GM23338 (cell line): ENCODE measurements at regions not wholly inside any gene's neighbourhood (a gene's known extent, or its start where the extent isn't known, plus 50 kb on each side); places are given as distances from the start of the nearest gene placed in this dataset.

Source experiments
- ATAC-seq: fragments of 200-7000 bp; cut with Tn5 transposase; 3 replicates; pipeline ENCODE4 v1.9.1; 2020
- DNase-seq: peaks from one replicate; pipeline ENCODE4 v3.0.0-alpha.2; 2015; ENCODE audit warnings: low spot score
- H2AFZ ChIP-seq: fragments of 200-600 bp; sonication (generic); 2 replicates; pipeline ENCODE4 v1.8.0; 2016; ENCODE audit warnings: antibody characterized with exemption, mild to moderate bottlenecking, moderate library complexity
- H3F3A ChIP-seq: fragments of 200-600 bp; sonication (generic); replicated peaks from 2 replicates; pipeline ENCODE4 v1.8.0; 2017; ENCODE audit warnings: antibody characterized with exemption, mixed run types, low read depth
- H3K27ac ChIP-seq: fragments of 200-600 bp; sonication (generic); 2 replicates; pipeline ENCODE4 v1.6.1; 2016; ENCODE audit warnings: low read depth
- H3K27me3 ChIP-seq: fragments of 200-600 bp; sonication (generic); 2 replicates; pipeline ENCODE4 v1.8.0; 2016; ENCODE audit warnings: mild to moderate bottlenecking, mixed run types, moderate library complexity; ENCODE audit not compliant: insufficient read depth
- H3K36me3 ChIP-seq: fragments of 200-600 bp; sonication (generic); 2 replicates; pipeline ENCODE4 v1.8.0; 2016; ENCODE audit warnings: mild to moderate bottlenecking; ENCODE audit not compliant: insufficient read depth
- H3K4me1 ChIP-seq: fragments of 200-600 bp; sonication (generic); 2 replicates; pipeline ENCODE4 v1.8.0; 2016; ENCODE audit warnings: mild to moderate bottlenecking, moderate library complexity; ENCODE audit not compliant: insufficient read depth
- H3K4me2 ChIP-seq: fragments of 200-600 bp; sonication (generic); 2 replicates; pipeline ENCODE4 v1.7.1; 2017; ENCODE audit warnings: mixed run types
- H3K4me3 ChIP-seq: fragments of 200-600 bp; sonication (generic); 2 replicates; pipeline ENCODE4 v1.6.1; 2016; ENCODE audit warnings: mixed run types
- H3K79me2 ChIP-seq: fragments of 200-600 bp; sonication (generic); replicated peaks from 2 replicates; pipeline ENCODE4 v1.8.0; 2017; ENCODE audit warnings: mild to moderate bottlenecking; ENCODE audit not compliant: insufficient read depth
- H3K9me2 ChIP-seq: fragments of 200-600 bp; sonication (generic); 2 replicates; pipeline ENCODE4 v1.8.0; 2017; ENCODE audit not compliant: insufficient read depth
- H4K20me1 ChIP-seq: fragments of 200-600 bp; sonication (generic); replicated peaks from 2 replicates; pipeline ENCODE4 v1.8.0; 2017; ENCODE audit warnings: mild to moderate bottlenecking; ENCODE audit not compliant: insufficient read depth
- H3K27ac Mint-ChIP-seq: 2 replicates; pipeline ENCODE4 v1.8.0; 2020; ENCODE audit warnings: inconsistent platforms, mild to moderate bottlenecking, moderate library complexity, mixed read lengths
- H3K27me3 Mint-ChIP-seq: 3 replicates; pipeline ENCODE4 v1.8.0; 2022; ENCODE audit warnings: low read depth, mild to moderate bottlenecking, moderate library complexity, mixed read lengths, inconsistent platforms; ENCODE audit not compliant: insufficient read depth, poor library complexity
- H3K36me3 Mint-ChIP-seq: 3 replicates; pipeline ENCODE4 v1.8.0; 2021; ENCODE audit warnings: low read depth, mild to moderate bottlenecking, inconsistent platforms, moderate library complexity, mixed read lengths
- H3K4me1 Mint-ChIP-seq: 3 replicates; pipeline ENCODE4 v1.8.0; 2020; ENCODE audit warnings: mild to moderate bottlenecking, inconsistent platforms, mixed read lengths
- H3K4me3 Mint-ChIP-seq: 3 replicates; pipeline ENCODE4 v1.8.0; 2021; ENCODE audit warnings: moderate library complexity, mild to moderate bottlenecking, inconsistent platforms, mixed read lengths
- H3K9me3 Mint-ChIP-seq: 3 replicates; pipeline ENCODE4 v1.8.0; 2020; ENCODE audit warnings: moderate library complexity, mild to moderate bottlenecking, inconsistent platforms, mixed read lengths
- CREB1 ChIP-seq: fragments of 250-450 bp; sonication (Bioruptor Pico); IDR thresholded peaks from 2 replicates; pipeline ENCODE4 v1.5.0; 2020; ENCODE audit warnings: low read depth, mild to moderate bottlenecking, moderate library complexity
- CTCF ChIP-seq, 2 experiments: fragments of 200-600 bp in 1 of 2; sonication (generic) in 1 of 2; conservative IDR thresholded peaks; 2 replicates each; pipeline versions ENCODE4 v1.5.1 to v1.6.1; 2016 to 2017; ENCODE audit warnings: antibody characterized with exemption in 2 of 2, low read depth in 2 of 2, mild to moderate bottlenecking in 2 of 2, moderate library complexity in 1 of 2
- ETS1 ChIP-seq: IDR thresholded peaks from 2 replicates; pipeline ENCODE4 v1.6.1; 2016; ENCODE audit warnings: antibody characterized with exemption
- EZH2 ChIP-seq: fragments of 200-600 bp; sonication (generic); IDR thresholded peaks from one replicate; pipeline ENCODE4 v1.8.0; 2017; ENCODE audit warnings: antibody characterized with exemption, mild to moderate bottlenecking, low read depth; ENCODE audit not compliant: unreplicated experiment
- EZH2phosphoT487 ChIP-seq: fragments of 200-600 bp; sonication (generic); IDR thresholded peaks from one replicate; pipeline ENCODE4 v1.8.1; 2018; ENCODE audit warnings: antibody characterized with exemption; ENCODE audit not compliant: unreplicated experiment
- JUNB ChIP-seq: IDR thresholded peaks from one replicate; pipeline ENCODE4 v1.6.1; 2016; ENCODE audit warnings: antibody characterized with exemption; ENCODE audit not compliant: unreplicated experiment
- NANOG ChIP-seq: IDR thresholded peaks from 2 replicates; pipeline ENCODE4 v1.6.1; 2016; ENCODE audit warnings: antibody characterized with exemption, borderline replicate concordance
- POLR2AphosphoS5 ChIP-seq: IDR thresholded peaks from 2 replicates; pipeline ENCODE4 v1.6.1; 2016; ENCODE audit warnings: antibody characterized with exemption, low read depth
- REST ChIP-seq: IDR thresholded peaks from one replicate; pipeline ENCODE4 v1.6.1; 2018; ENCODE audit warnings: antibody characterized with exemption; ENCODE audit not compliant: unreplicated experiment
- STAT1 ChIP-seq: IDR thresholded peaks from one replicate; pipeline ENCODE4 v1.6.1; 2016; ENCODE audit warnings: antibody characterized with exemption; ENCODE audit not compliant: unreplicated experiment
- ZNF114 ChIP-seq: fragments of 250-450 bp; sonication (Bioruptor Pico); IDR thresholded peaks from 2 replicates; pipeline ENCODE4 v1.5.0; 2020; ENCODE audit warnings: mild to moderate bottlenecking, moderate library complexity
- ZNF331 ChIP-seq: fragments of 250-450 bp; sonication (Bioruptor Pico); IDR thresholded peaks from 2 replicates; pipeline ENCODE4 v1.5.0; 2020; ENCODE audit warnings: low read depth, mild to moderate bottlenecking, moderate library complexity
- ZNF462 ChIP-seq: fragments of 250-450 bp; sonication (Bioruptor Pico); IDR thresholded peaks from 2 replicates; pipeline ENCODE4 v1.5.0; 2020; ENCODE audit warnings: mild to moderate bottlenecking, moderate library complexity

GRCh38 chr6:148272597-148272996 is 70.0 kb upstream of the SASH1 start:
- H3K4me3 Mint-ChIP-seq = no peak overlapping the region
- TF ChIP-seq CREB1 (CRISPR knock-in tag) = no peak
- no peak for TF ChIP-seq ZNF114 (CRISPR knock-in tag)
- no peak for TF ChIP-seq JUNB
- no peak for TF ChIP-seq POLR2AphosphoS5
- no peak for TF ChIP-seq ZNF331
- no peak for TF ChIP-seq REST
- no peak for TF ChIP-seq STAT1
- TF ChIP-seq NANOG = no peak
- TF ChIP-seq ETS1 = no peak
- TF ChIP-seq ZNF462 (CRISPR knock-in tag) = no peak
- no peak for TF ChIP-seq EZH2
- TF ChIP-seq CTCF (conservative IDR thresholded peaks at IDR 0.05; ENCODE audit: low read depth in 2 of 2) = no peak
- TF ChIP-seq EZH2phosphoT487 = no peak
- no peak overlapping the region for H3K27ac Mint-ChIP-seq
- H3K9me3 Mint-ChIP-seq = no peaks in the 10 kb centered on the region
- Histone ChIP-seq H3K4me2 (no peak overlapping the region), H3K27me3 (no peaks in the 10 kb centered on the region), H2AFZ (no peak overlapping the region), H3F3A (no peaks in the 10 kb centered on the region), H4K20me1 (no peaks in the 10 kb centered on the region), H3K4me3 (no peak overlapping the region), H3K27ac (no peak overlapping the region), H3K4me1 (no peaks in the 10 kb centered on the region), H3K79me2 (no peaks in the 10 kb centered on the region), H3K9me2 (no peaks in the 10 kb centered on the region), H3K36me3 (no peaks in the 10 kb centered on the region)
- no peaks in the 10 kb centered on the region for H3K36me3 Mint-ChIP-seq
- peaks cover 2% of the 10 kb centered on the region for H3K27me3 Mint-ChIP-seq
- peaks cover 7% of the 10 kb centered on the region; the same call in 2 of the 3 replicates for H3K4me1 Mint-ChIP-seq
- DNase-seq (no peak), ATAC-seq (no peak)
